ENCODE measurements at regions not wholly inside any gene's neighbourhood (a gene's known extent, or its start where the extent isn't known, plus 50 kb on each side); places are given as distances from the start of the nearest gene placed in this dataset.

DNA sequence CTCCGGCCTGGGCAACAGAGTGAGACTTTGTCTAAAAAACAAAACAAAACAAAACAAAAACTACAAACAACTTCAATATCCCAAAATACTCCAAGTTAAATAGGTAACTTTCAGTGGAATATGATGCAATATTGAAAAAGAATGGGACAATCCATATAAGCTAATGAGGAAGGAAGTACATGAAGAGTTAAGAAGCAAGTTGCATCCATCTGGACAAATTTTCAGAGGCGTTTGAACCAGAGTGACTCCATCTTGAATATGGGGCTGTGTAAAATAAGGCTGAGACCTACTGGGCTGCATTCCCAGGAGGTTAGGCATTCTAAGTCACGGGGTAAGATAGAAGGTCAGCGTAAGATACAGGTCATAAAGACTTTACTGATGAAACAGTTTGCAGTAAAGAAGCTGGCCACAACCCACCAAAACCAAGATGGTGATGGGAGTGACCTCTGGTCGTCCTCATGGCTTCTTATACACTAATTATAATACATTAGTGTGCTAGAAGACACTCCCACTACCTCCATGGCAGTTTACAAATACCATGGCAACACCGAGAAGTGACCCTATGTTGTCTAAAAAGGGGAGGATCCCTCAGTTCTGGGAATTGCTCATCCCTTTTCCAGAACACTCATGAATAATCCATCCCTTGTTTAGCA, 58.1 kb upstream of the LCTL start (continued):
- TF ChIP-seq, protein P1, sequence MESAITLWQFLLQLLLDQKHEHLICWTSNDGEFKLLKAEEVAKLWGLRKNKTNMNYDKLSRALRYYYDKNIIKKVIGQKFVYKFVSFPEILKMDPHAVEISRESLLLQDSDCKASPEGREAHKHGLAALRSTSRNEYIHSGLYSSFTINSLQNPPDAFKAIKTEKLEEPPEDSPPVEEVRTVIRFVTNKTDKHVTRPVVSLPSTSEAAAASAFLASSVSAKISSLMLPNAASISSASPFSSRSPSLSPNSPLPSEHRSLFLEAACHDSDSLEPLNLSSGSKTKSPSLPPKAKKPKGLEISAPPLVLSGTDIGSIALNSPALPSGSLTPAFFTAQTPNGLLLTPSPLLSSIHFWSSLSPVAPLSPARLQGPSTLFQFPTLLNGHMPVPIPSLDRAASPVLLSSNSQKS (CRISPR knock-in tag; IDR thresholded peaks at IDR 0.05), result peak; percentile 96
- TF ChIP-seq SMAD3 (CRISPR knock-in tag; conservative IDR thresholded peaks at IDR 0.05) (peak; percentile 99), CREB1 (IDR thresholded peaks at IDR 0.05) (no peak), CREB1 (CRISPR knock-in tag; IDR thresholded peaks at IDR 0.05) (no peak), ZNF217 (CRISPR knock-in tag; IDR thresholded peaks at IDR 0.05) (no peak), PRMT5 (CRISPR knock-in tag; IDR thresholded peaks at IDR 0.05) (no peak), DACH1 (IDR thresholded peaks at IDR 0.05; ENCODE audit: partially characterized antibody) (peak; percentile 11), MEF2D (tag; conservative IDR thresholded peaks at IDR 0.05; ENCODE audit: low read depth) (peak; percentile 100), ILK (tag; IDR thresholded peaks at IDR 0.05; ENCODE audit: borderline replicate concordance, low read depth) (peak; percentile 100), HDAC2 (IDR thresholded peaks at IDR 0.05) (peak; percentile 48; the same call in 1 of the 2 replicates), KLF6 (CRISPR knock-in tag; IDR thresholded peaks at IDR 0.05; ENCODE audit: borderline replicate concordance) (peak; percentile 99), NR2F6 (CRISPR knock-in tag; IDR thresholded peaks at IDR 0.05) (peak; percentile 97), XRCC5 (IDR thresholded peaks at IDR 0.05; ENCODE audit: low read depth, low read length) (no peak), KAT2B (IDR thresholded peaks at IDR 0.05; ENCODE audit: low read depth, low read length) (no peak), OTX1 (CRISPR knock-in tag; IDR thresholded peaks at IDR 0.05) (peak; percentile 99), ZNF586 (CRISPR knock-in tag; conservative IDR thresholded peaks at IDR 0.05) (peak; percentile 96)
- TF ChIP-seq, protein P2, sequence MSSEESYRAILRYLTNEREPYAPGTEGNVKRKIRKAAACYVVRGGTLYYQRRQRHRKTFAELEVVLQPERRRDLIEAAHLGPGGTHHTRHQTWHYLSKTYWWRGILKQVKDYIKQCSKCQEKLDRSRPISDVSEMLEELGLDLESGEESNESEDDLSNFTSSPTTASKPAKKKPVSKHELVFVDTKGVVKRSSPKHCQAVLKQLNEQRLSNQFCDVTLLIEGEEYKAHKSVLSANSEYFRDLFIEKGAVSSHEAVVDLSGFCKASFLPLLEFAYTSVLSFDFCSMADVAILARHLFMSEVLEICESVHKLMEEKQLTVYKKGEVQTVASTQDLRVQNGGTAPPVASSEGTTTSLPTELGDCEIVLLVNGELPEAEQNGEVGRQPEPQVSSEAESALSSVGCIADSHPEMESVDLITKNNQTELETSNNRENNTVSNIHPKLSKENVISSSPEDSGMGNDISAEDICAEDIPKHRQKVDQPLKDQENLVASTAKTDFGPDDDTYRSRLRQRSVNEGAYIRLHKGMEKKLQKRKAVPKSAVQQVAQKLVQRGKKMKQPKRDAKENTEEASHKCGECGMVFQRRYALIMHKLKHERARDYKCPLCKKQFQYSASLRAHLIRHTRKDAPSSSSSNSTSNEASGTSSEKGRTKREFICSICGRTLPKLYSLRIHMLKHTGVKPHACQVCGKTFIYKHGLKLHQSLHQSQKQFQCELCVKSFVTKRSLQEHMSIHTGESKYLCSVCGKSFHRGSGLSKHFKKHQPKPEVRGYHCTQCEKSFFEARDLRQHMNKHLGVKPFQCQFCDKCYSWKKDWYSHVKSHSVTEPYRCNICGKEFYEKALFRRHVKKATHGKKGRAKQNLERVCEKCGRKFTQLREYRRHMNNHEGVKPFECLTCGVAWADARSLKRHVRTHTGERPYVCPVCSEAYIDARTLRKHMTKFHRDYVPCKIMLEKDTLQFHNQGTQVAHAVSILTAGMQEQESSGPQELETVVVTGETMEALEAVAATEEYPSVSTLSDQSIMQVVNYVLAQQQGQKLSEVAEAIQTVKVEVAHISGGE (CRISPR knock-in tag; IDR thresholded peaks at IDR 0.05), result peak in 1 of 3 experiments; percentile 91; a peak in 2 of 6 replicates
- TF ChIP-seq, protein P3, sequence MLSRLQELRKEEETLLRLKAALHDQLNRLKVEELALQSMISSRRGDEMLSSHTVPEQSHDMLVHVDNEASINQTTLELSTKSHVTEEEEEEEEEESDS (CRISPR knock-in tag; IDR thresholded peaks at IDR 0.05), result peak; percentile 87
- TF ChIP-seq, protein P4, sequence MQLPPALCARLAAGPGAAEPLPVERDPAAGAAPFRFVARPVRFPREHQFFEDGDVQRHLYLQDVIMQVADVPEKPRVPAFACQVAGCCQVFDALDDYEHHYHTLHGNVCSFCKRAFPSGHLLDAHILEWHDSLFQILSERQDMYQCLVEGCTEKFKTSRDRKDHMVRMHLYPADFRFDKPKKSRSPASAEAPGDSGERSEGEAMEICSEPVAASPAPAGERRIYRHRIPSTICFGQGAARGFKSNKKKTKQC (CRISPR knock-in tag; IDR thresholded peaks at IDR 0.05), result no peak
- TF ChIP-seq, protein P5, sequence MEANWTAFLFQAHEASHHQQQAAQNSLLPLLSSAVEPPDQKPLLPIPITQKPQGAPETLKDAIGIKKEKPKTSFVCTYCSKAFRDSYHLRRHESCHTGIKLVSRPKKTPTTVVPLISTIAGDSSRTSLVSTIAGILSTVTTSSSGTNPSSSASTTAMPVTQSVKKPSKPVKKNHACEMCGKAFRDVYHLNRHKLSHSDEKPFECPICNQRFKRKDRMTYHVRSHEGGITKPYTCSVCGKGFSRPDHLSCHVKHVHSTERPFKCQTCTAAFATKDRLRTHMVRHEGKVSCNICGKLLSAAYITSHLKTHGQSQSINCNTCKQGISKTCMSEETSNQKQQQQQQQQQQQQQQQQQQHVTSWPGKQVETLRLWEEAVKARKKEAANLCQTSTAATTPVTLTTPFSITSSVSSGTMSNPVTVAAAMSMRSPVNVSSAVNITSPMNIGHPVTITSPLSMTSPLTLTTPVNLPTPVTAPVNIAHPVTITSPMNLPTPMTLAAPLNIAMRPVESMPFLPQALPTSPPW (CRISPR knock-in tag; IDR thresholded peaks at IDR 0.05), result peak; percentile 78
- TF ChIP-seq, protein P6, sequence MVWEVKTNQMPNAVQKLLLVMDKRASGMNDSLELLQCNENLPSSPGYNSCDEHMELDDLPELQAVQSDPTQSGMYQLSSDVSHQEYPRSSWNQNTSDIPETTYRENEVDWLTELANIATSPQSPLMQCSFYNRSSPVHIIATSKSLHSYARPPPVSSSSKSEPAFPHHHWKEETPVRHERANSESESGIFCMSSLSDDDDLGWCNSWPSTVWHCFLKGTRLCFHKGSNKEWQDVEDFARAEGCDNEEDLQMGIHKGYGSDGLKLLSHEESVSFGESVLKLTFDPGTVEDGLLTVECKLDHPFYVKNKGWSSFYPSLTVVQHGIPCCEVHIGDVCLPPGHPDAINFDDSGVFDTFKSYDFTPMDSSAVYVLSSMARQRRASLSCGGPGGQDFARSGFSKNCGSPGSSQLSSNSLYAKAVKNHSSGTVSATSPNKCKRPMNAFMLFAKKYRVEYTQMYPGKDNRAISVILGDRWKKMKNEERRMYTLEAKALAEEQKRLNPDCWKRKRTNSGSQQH (CRISPR knock-in tag; IDR thresholded peaks at IDR 0.05), result peak; percentile 99

Data from K562 (cell line).